Erythroblast (primary cell): ENCODE measurements at regions not wholly inside any gene's neighbourhood (a gene's known extent, or its start where the extent isn't known, plus 50 kb on each side); places are given as distances from the start of the nearest gene placed in this dataset.

ENCODE experiments used
- GATA1 ChIP-seq: IDR thresholded peaks from 2 replicates; pipeline ENCODE4 v1.6.1; 2011; ENCODE audit warnings: low read depth, mild to moderate bottlenecking, control low read depth, low read length, moderate library complexity
- POLR2A ChIP-seq: IDR thresholded peaks from 2 replicates; pipeline ENCODE4 v1.6.1; 2011; ENCODE audit warnings: mild to moderate bottlenecking, low read length

DNA sequence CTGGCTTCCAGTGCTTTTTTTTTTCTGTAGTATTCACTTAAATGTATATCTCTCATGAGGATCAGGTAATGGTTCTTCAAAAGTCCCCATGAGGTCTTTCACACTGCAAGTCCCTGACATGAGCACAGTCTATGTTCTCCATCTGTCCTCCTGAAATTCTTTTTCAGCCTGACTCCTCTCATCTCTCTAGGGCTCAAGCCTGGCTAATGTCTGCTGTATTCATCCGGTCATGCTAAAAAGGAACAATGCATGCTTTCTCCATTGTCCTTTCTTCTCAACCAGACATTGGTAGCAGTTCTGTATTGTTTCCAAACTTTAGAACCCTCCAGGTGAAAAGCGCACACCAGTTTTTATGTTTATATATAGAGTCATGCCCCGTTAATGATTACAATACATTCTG, 368.3 kb upstream of the OLFM3 start:
- TF ChIP-seq POLR2A (no peak), GATA1 (no peak)
